ENCODE measurements at regions not wholly inside any gene's neighbourhood (a gene's known extent, or its start where the extent isn't known, plus 50 kb on each side); places are given as distances from the start of the nearest gene placed in this dataset.

DNA sequence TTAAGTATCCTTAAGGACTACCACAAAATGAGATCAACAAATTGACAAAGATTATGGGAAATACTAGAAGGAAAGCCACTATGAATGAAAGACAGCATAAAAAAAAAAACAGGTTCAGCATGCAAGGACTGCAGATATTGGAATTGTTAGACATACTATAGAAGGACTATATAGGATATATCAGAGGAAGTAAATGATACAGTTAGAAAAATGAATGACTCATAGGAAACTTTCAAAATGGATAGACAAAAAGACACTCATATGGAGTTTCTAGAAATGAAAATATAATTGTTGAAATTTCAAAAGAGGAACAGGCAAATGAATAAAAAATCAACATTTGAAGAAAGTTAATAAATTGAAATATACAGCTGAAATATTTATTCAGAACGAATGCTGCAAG is 180.6 kb downstream of the PLK2 start:
- H3K36me3 ChIP-seq (ENCODE audit: control insufficient read depth, insufficient read depth, low read length) = no peaks in the 10 kb centered on the region
- H3K4me3 ChIP-seq (ENCODE audit: low read depth, low read length) = no peak overlapping the region

DNA sequence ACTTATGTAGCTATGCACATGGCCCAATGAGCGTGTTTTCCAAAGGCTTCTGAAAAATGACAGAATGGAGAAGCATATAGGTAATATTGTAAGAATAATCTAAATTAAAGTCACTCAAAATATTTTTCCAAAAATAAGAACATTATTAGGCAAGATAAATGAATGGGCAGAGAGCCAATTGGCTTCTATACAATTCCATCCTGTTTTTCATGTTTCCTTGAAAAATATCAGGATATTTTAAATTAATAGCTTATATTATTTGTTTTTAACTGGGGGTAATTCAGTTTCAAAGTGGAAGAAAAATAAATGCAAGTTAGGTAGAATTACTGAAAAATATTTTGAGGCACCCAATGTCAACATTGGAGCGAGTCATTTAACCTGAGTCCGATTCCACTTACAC is 183.5 kb downstream of the PLK2 start:
- Histone ChIP-seq H3K4me3 (ENCODE audit: low read depth, low read length) (no peak overlapping the region), H3K36me3 (ENCODE audit: control insufficient read depth, insufficient read depth, low read length) (no peaks in the 10 kb centered on the region)
- TF ChIP-seq, protein P1, sequence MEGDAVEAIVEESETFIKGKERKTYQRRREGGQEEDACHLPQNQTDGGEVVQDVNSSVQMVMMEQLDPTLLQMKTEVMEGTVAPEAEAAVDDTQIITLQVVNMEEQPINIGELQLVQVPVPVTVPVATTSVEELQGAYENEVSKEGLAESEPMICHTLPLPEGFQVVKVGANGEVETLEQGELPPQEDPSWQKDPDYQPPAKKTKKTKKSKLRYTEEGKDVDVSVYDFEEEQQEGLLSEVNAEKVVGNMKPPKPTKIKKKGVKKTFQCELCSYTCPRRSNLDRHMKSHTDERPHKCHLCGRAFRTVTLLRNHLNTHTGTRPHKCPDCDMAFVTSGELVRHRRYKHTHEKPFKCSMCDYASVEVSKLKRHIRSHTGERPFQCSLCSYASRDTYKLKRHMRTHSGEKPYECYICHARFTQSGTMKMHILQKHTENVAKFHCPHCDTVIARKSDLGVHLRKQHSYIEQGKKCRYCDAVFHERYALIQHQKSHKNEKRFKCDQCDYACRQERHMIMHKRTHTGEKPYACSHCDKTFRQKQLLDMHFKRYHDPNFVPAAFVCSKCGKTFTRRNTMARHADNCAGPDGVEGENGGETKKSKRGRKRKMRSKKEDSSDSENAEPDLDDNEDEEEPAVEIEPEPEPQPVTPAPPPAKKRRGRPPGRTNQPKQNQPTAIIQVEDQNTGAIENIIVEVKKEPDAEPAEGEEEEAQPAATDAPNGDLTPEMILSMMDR (IDR thresholded peaks at IDR 0.05; ENCODE audit: insufficient read depth, low read length, poor library complexity, severe bottlenecking) = no peak

More for the DNA sequence above, 180.6 kb downstream of the PLK2 start:
- DNase-seq (ENCODE audit: low read depth) = no peak
- TF ChIP-seq, protein P1 (IDR thresholded peaks at IDR 0.05; ENCODE audit: insufficient read depth, low read length, poor library complexity, severe bottlenecking) = no peak
- H3K27me3 ChIP-seq (ENCODE audit: control insufficient read depth, insufficient read depth, low read length) = no peaks in the 10 kb centered on the region

DNA sequence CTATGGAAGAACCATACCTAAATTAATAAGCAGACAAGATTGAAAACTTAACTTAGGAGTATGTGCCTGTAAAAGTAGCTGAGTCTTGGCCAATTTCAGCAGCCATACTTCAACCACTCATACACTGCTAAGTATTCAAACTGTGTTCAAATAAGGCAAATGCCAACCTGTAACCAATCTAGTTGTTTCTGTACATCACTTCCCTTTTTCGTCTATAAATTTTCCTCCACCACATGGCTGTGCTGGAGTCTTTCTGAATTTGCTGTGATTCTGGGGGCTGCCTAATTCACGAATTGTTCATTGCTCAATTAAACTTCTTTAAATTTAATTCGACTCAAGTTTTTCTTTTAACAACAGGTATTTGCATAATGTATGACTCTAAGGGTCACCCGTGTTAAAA is 184.4 kb downstream of the PLK2 start:
- DNase-seq (ENCODE audit: low read depth) = no peak
- TF ChIP-seq, protein P1 (IDR thresholded peaks at IDR 0.05; ENCODE audit: insufficient read depth, low read length, poor library complexity, severe bottlenecking) = no peak
- no peak overlapping the region for H3K4me3 ChIP-seq (ENCODE audit: low read depth, low read length)
- no peaks in the 10 kb centered on the region for H3K27me3 ChIP-seq (ENCODE audit: control insufficient read depth, insufficient read depth, low read length)
- no peaks in the 10 kb centered on the region for H3K36me3 ChIP-seq (ENCODE audit: control insufficient read depth, insufficient read depth, low read length)

More for the DNA sequence above, 183.5 kb downstream of the PLK2 start:
- DNase-seq (ENCODE audit: low read depth) = no peak
- H3K27me3 ChIP-seq (ENCODE audit: control insufficient read depth, insufficient read depth, low read length) = no peaks in the 10 kb centered on the region

DNA sequence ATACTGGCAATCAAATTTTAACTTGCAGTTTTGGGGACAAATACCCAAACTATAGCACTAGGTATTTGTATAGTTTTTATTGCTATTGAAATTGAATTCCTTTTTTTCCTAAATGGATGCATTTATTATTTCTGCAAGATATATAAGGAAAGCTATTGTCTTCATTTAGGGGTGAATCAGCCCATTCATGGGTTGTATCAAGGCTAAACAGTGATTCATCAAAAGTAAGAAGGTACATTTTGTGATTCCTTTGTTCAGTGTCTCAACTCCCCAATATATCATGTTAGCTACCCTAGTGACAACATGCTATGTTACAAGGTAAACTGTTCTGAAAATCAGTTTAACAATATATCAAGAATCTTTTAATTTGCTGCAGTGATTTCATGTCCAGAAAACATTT is 185.7 kb downstream of the PLK2 start:
- no peak for DNase-seq (ENCODE audit: low read depth)
- TF ChIP-seq, protein P1 (IDR thresholded peaks at IDR 0.05; ENCODE audit: insufficient read depth, low read length, poor library complexity, severe bottlenecking) = no peak
- no peaks in the 10 kb centered on the region for H3K27me3 ChIP-seq (ENCODE audit: control insufficient read depth, insufficient read depth, low read length)
- no peak overlapping the region for H3K4me3 ChIP-seq (ENCODE audit: low read depth, low read length)
- H3K36me3 ChIP-seq (ENCODE audit: control insufficient read depth, insufficient read depth, low read length) = no peaks in the 10 kb centered on the region

DNA sequence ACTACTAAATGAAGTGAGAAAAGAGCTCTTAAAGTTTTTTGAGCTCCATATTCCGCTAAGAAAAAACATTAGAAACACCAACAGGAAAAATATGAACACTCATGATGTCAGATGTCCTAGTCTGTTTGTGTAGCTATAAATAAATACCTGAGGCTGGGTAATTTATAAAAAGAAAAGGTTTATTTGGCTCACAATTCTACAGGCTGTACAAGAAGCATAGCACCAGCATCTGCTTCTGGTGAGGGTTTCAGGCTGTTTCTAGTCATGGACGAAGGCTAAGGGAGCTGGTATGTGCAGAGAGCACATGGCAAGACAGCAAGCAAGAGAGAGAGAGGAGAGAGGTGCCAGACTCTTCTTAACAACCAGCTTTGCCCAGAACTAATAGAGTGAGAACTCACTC is 186.2 kb downstream of the PLK2 start:
- no peaks in the 10 kb centered on the region for H3K27me3 ChIP-seq (ENCODE audit: control insufficient read depth, insufficient read depth, low read length)
- TF ChIP-seq, protein P1 (IDR thresholded peaks at IDR 0.05; ENCODE audit: insufficient read depth, low read length, poor library complexity, severe bottlenecking) = no peak
- no peaks in the 10 kb centered on the region for H3K36me3 ChIP-seq (ENCODE audit: control insufficient read depth, insufficient read depth, low read length)
- H3K4me3 ChIP-seq (ENCODE audit: low read depth, low read length) = no peak overlapping the region
- DNase-seq (ENCODE audit: low read depth) = no peak

DNA sequence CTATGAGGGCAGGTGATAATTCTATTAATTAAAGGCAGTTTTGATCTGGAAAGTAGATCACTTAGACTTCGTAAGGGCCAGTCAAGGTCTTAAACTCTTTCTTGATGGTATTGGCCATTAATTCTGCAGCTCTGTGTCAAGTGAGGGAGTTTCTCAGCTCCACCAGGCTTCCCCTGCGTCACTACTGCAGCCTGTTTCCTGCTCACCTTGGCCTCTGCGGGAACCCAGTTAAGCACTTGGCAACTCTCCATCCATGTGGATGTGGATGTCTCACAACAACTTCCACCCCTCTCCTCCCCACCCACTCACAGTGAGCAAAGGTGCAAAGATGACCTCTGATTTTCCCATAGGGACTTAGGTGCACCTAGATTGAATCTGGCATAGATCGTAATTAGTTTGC is 191.6 kb downstream of the PLK2 start:
- Histone ChIP-seq H3K27me3 (ENCODE audit: control insufficient read depth, insufficient read depth, low read length) (no peaks in the 10 kb centered on the region), H3K4me3 (ENCODE audit: low read depth, low read length) (no peak overlapping the region), H3K36me3 (ENCODE audit: control insufficient read depth, insufficient read depth, low read length) (no peaks in the 10 kb centered on the region)
- TF ChIP-seq, protein P1 (IDR thresholded peaks at IDR 0.05; ENCODE audit: insufficient read depth, low read length, poor library complexity, severe bottlenecking) = no peak
- DNase-seq (ENCODE audit: low read depth) = no peak
